ENCODE measurements at regions not wholly inside any gene's neighbourhood (a gene's known extent, or its start where the extent isn't known, plus 50 kb on each side); places are given as distances from the start of the nearest gene placed in this dataset.
A peak's percentile ranks its signal among the peaks of the same experiment; 100 is the strongest.

GRCh38 chr15:35320158-35320780 is 225.7 kb downstream of the DPH6 start:
- no peak for DNase-seq

GRCh38 chr15:35319354-35319753 is 226.6 kb downstream of the DPH6 start:
- DNase-seq = no peak

GRCh38 chr15:35317217-35317616 is 228.7 kb downstream of the DPH6 start:
- no peak for DNase-seq

- DNase-seq = no peak
These were observed 227.2 kb upstream of the NANOGP8 start for GRCh38 chr15:35312344-35312743.

GRCh38 chr15:35311615-35312014 is 226.5 kb upstream of the NANOGP8 start:
- no peak for DNase-seq

GRCh38 chr15:35309886-35310285 is 224.8 kb upstream of the NANOGP8 start:
- no peak for DNase-seq

DNA sequence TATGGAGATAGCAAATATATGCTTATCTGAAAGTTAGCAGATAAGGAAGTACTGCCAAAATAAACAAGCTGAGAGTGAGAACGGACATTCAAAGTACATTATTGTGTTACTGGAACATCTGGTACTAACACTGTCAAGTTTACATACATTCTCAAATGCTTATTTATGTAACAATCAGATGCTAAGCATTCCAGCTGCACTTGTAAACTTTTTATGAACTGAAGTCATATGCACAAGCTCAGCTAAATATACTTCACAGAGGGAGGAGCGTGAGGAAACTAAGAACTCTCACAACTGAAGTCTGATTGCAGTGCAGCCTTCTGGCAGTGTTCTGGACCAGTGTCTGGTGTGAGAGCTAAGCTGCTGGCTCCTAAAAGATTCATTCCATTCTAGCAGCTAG is 223.7 kb upstream of the NANOGP8 start:
- no peak for DNase-seq

DNA sequence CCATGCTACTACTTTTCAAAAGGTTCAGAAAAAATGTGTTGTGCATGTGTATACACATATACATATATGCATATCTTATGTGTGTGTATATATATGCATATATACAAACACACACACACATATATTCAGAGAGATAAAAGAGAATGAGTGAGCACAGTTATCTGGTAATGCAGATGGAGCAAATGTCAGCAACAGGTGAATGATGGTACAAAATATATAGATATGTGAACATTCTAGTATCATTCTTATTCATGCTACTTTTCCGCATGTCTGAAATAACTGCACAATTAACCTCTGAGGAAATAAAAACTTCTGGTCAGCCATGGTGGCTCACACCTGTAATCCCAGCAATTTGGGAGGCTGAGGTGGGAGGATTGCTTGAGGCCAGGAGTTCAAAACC is 222.6 kb upstream of the NANOGP8 start:
- no peak for DNase-seq

- no peak for DNase-seq
These were observed 221.9 kb upstream of the NANOGP8 start for GRCh38 chr15:35307026-35307425.

- no peak for DNase-seq
These were observed 221.4 kb upstream of the NANOGP8 start for GRCh38 chr15:35306361-35306981.

- no peak for DNase-seq
These were observed 220.9 kb upstream of the NANOGP8 start for GRCh38 chr15:35305946-35306345.

DNA sequence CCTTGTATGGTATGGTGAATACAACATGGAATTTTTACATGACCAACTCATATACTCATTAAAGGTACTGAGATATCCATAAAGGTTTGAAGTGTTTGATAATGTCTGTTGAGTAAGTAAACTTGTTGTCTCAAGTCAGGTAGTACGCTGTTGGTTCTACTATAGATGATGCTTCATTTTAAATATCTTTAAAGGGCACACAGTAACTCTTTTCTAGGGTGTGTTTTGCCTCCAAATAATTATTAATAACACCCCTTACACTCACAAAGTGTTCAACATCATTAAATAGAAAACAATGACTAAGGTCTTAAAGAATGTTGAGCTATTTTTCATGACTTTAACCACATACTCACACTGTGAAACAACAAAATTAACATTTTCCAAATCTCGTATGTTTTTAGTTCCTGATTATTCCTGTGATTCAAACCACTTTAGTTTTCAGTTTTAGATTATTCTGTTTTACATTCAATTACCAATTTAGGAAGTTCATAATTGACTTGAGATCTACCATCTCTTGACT is 220.0 kb upstream of the NANOGP8 start:
- DNase-seq = no peak

- DNase-seq = no peak
These were observed 219.3 kb upstream of the NANOGP8 start for GRCh38 chr15:35304389-35304788.

DNA sequence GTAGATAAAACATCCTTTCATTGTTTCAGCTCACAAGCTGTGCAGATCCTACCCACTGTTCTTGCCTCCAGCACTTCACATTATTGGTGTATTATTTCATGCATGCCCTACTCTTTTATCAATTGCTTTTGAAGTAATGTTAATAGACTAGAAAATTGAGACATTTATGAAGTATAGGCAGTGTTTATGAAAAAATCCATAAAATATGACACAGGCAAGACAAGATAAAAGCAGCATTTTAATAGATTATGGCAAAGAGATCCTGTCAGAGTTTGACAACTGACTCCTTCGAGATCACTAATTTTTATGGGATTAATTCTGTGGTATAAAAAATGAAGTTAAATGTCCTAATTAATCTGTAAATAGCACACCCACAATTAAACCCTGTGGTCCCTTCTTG is 217.2 kb upstream of the NANOGP8 start:
- no peak for DNase-seq

- no peak for DNase-seq
These were observed 216.0 kb upstream of the NANOGP8 start for GRCh38 chr15:35301088-35301487.

GRCh38 chr15:35299059-35299735 is 214.1 kb upstream of the NANOGP8 start:
- no peak for DNase-seq

DNA sequence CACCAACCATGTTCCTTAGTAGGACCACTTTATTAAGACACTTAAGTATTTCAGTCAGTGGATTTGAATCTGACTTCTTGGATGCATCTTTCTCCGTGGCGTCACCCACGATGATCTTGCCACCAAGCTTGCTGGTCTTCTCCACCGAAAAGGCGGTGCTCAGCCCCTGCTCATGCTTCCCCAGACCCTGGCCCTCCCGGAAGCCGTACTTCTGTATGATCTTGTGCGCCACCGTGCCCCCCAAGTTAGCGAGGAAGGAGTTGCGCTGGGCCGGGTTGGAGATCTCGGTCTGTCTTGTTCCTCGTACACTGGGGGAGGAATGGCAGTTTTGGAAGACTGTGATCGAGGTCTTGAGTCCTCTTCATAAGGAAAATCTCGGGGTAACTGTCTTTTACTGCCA is 213.4 kb upstream of the NANOGP8 start:
- no peak for DNase-seq

DNA sequence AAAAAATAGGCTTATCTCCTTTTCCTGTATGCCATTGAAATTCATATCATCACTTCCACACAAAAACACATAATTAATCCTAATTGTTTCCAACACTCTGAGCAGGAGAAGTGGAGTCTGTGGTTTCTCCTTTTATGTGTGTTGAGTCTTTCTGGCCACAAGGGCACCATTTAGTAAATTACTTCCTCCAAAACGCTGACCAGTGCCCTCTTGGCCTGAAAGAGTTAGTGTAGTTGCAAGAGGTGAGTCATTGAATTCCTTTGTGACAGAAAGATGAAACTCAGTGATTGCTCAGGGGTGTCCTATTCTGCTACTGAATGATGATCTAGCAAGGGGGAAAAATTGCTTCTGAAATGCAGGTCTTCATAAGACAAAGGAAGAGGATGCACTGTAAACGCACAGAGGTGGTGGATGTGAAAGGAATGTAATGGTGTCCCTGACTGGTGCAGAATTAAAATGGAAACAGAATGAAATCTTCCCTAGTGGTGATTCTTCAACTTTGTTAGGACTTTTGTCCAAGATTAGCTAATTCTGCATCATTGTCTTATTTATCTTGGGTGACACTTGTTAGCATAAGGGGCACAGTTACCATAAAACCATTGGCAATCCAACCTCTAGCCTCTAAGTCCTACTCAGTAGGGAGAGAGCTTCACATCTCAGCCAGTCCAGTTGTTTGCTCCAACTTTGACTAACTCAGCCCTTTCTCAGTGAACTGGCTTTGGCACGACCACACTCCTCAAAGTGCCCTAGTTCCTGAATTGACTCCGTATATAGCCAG is 208.4 kb upstream of the NANOGP8 start:
- no peak for DNase-seq

GRCh38 chr15:35290301-35290721 is 205.2 kb upstream of the NANOGP8 start:
- DNase-seq = no peak

- DNase-seq = peak; percentile 42
These were observed 204.0 kb upstream of the NANOGP8 start for GRCh38 chr15:35289024-35289617.

DNA sequence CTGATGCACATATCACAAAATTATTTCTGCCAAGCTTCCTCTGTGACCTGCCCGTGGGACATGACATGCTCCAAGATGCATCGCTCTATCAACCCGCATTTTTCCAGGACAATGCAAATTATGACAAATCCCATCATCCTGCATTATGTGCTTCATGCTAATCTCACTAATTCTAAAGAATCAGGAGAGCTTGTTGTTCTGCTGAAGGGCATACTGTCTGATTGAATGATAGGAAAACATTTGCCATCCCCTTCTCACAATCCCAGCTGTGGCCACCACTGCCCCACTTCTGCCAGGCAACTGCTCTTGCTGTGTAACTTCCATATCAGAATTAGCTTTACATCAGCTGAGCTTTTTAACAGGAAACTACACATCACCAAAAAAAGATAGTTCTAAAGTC is 203.5 kb upstream of the NANOGP8 start:
- no peak for DNase-seq

GRCh38 chr15:35286721-35287120 is 201.6 kb upstream of the NANOGP8 start:
- no peak for DNase-seq

DNA sequence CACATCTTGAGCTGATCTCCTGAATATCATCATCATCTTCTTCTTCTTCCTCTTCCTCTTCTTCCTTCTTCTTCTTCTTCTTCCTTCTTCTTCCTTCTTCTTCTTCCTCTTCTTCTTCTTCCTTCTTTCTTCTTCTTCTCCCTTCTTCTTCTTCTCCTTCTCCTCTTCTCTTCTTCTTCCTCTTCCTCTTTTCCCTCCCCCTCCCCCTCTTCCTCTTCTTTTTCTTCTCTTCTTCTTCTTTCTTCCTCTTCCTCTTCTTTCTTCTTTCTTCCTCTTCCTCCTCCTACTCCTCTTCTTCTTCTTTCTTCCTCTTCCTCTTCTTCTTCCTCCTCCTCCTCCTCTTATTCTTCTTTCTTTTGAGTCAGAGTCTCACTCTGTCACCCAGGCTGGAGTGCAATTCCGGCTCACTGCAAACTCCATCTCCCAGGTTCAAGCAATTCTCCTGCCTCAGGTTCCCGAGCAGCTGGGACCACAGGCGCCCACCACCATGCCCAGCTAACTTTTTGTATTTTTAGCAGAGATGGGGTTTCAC is 197.9 kb upstream of the NANOGP8 start:
- no peak for DNase-seq
